HG02973 (cell line): ENCODE measurements at regions not wholly inside any gene's neighbourhood (a gene's known extent, or its start where the extent isn't known, plus 50 kb on each side); places are given as distances from the start of the nearest gene placed in this dataset.

ENCODE experiments used
- ATAC-seq: cut with Tn5 transposase; IDR thresholded peaks from one replicate; pipeline ENCODE4 v1.9.1; 2021; ENCODE audit warnings: moderate library complexity; ENCODE audit not compliant: unreplicated experiment

- ATAC-seq, result no peak
Measured at GRCh38 chr4:32988165-32988811, 2268.1 kb downstream of the PCDH7 start.

- no peak for ATAC-seq
Measured at GRCh38 chr4:32991663-32992062, 2271.5 kb downstream of the PCDH7 start.

- no peak for ATAC-seq
Measured at GRCh38 chr4:32994981-32995881, 2275.1 kb downstream of the PCDH7 start.

- ATAC-seq, result no peak
Measured at GRCh38 chr4:33013282-33013681, 2293.1 kb downstream of the PCDH7 start.

GRCh38 chr4:33025236-33025635 lies 2305.1 kb downstream of the PCDH7 start:
- ATAC-seq, result no peak

- ATAC-seq, result no peak
Measured at GRCh38 chr4:33029976-33030375, 2309.8 kb downstream of the PCDH7 start.

- no peak for ATAC-seq
Measured at GRCh38 chr4:33031328-33031727, 2311.2 kb downstream of the PCDH7 start.

GRCh38 chr4:33037464-33037863 lies 2317.3 kb downstream of the PCDH7 start:
- no peak for ATAC-seq

GRCh38 chr4:33045334-33045733 lies 2325.2 kb downstream of the PCDH7 start:
- ATAC-seq, result no peak

GRCh38 chr4:33052241-33052640 lies 2332.1 kb downstream of the PCDH7 start:
- no peak for ATAC-seq

GRCh38 chr4:33054161-33054560 lies 2334.0 kb downstream of the PCDH7 start:
- no peak for ATAC-seq

- ATAC-seq, result no peak
Measured at GRCh38 chr4:33054656-33055196, 2334.6 kb downstream of the PCDH7 start.

GRCh38 chr4:33057736-33058135 lies 2337.6 kb downstream of the PCDH7 start:
- ATAC-seq, result no peak

- ATAC-seq, result no peak
Measured at GRCh38 chr4:33058998-33059397, 2338.8 kb downstream of the PCDH7 start.

GRCh38 chr4:33060674-33061542 lies 2340.7 kb downstream of the PCDH7 start:
- ATAC-seq, result peak; percentile 84

GRCh38 chr4:33061727-33062126 lies 2341.6 kb downstream of the PCDH7 start:
- ATAC-seq, result no peak

GRCh38 chr4:33062155-33062806 lies 2342.1 kb downstream of the PCDH7 start:
- no peak for ATAC-seq

GRCh38 chr4:33063241-33063640 lies 2343.1 kb downstream of the PCDH7 start:
- ATAC-seq, result no peak

- ATAC-seq, result no peak
Measured at GRCh38 chr4:33064238-33064637, 2344.1 kb downstream of the PCDH7 start.

- no peak for ATAC-seq
Measured at GRCh38 chr4:33065749-33066148, 2345.6 kb downstream of the PCDH7 start.

GRCh38 chr4:33067221-33067620 lies 2347.1 kb downstream of the PCDH7 start:
- ATAC-seq, result no peak
